ENCODE measurements at regions not wholly inside any gene's neighbourhood (a gene's known extent, or its start where the extent isn't known, plus 50 kb on each side); places are given as distances from the start of the nearest gene placed in this dataset.

- CTCF ChIA-PET, result no interaction called here
- TF ChIP-seq CTCF (IDR thresholded peaks at IDR 0.05; ENCODE audit: insufficient read depth, low read length, missing control alignments), result no peak
- no peak overlapping the region for H3K4me3 ChIP-seq (ENCODE audit: low read depth, low read length)
- DNase-seq (ENCODE audit: low read depth, low spot score), result no peak
- POLR2A ChIA-PET, result no interaction called here
Measured at GRCh38 chr2:4499316-4500030, 796.1 kb downstream of the DCDC2C start.

DNA sequence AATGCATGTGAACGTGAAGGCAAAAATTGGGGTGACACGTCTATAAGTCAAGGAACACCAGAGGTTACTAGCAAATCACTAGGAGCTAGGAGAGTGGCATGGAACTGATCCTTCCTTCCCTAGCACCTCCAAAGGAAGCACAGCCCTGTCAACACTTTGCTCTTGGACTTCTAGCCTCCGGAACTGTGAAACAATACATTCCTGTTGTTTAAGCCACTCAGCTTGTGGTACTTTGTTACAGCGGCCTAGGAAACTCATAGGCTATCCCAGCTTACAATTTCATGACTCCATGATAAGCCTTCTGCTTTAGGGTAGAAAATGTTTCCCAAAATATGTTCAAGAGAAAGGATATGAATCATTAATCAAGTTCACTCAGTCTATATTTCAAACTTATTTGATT lies 798.1 kb downstream of the DCDC2C start:
- ChIA-PET POLR2A (no interaction called here), CTCF (no interaction called here)

GRCh38 chr2:4502230-4502843 lies 799.0 kb downstream of the DCDC2C start:
- POLR2A ChIA-PET, result no interaction called here
- H3K4me3 ChIP-seq (ENCODE audit: low read depth, low read length), result no peak overlapping the region
- DNase-seq (ENCODE audit: low read depth, low spot score), result no peak
- TF ChIP-seq CTCF (IDR thresholded peaks at IDR 0.05; ENCODE audit: insufficient read depth, low read length, missing control alignments), result no peak
- CTCF ChIA-PET, result no interaction called here

More for the DNA sequence above, 798.1 kb downstream of the DCDC2C start:
- DNase-seq (ENCODE audit: low read depth, low spot score), result no peak
- no peak overlapping the region for H3K4me3 ChIP-seq (ENCODE audit: low read depth, low read length)
- TF ChIP-seq CTCF (IDR thresholded peaks at IDR 0.05; ENCODE audit: insufficient read depth, low read length, missing control alignments), result no peak

DNA sequence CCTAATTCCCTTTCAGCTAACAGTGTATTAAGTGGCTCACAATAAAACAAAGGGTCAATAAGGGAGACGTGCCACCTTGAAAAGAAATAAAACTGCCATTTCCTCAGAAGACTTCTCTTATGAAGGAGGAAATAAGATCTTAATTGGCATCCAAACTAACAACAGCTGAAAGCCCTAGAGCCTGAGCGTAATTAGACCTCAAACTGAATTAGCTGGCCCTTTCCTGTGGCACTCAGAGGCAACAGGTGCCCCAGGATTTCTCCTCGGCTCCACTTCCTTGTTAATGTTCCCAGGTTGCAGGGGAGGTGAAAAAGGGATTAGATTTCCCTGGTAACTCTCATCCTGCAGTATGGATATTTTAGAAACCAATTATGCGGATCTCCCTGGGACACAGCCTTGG lies 804.3 kb downstream of the DCDC2C start:
- no peak for DNase-seq (ENCODE audit: low read depth, low spot score)
- no peak for TF ChIP-seq CTCF (IDR thresholded peaks at IDR 0.05; ENCODE audit: insufficient read depth, low read length, missing control alignments)
- ChIA-PET POLR2A (no interaction called here), CTCF (no interaction called here)
- no peak overlapping the region for H3K4me3 ChIP-seq (ENCODE audit: low read depth, low read length)

DNA sequence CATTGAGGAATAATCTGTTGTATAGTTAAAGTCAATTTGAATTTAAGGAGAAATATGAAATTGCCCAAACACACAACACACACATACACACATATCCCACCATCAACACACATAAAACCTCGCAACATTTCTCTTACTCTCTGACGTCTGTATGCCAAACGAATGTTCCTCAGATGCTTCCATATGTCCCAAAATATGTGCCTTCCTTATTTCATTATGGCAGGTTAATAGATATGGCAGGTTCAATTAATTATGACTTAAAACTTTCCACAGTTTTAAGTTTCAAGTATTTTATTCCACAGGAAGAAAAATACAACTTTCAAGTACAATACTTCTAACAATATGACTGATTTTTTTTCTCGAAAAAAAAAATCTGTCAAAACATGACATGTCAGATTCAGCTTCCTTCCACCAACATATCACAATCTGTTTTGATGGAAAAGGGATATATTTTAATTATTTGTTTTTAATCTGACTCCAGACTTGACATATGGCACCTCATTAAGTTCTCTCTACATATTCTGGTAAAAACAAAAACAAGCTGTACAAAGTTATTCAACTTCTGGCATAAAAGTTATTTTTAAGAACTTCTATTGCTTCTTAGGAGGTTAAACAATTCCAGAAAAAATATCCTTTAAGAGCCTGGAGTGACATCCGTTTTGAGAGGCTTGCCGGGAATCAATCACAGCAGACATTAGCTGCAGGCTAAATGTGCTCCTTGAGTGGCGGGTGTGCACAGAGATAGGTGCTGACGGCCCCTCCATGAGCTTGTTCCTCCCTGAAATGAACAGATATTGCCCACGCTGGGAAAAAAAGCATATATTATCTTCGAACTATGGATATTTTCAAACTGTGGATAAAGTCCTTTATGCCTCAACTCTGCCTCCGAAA lies 812.7 kb downstream of the DCDC2C start:
- DNase-seq (ENCODE audit: low read depth, low spot score), result no peak
- no peak for TF ChIP-seq CTCF (IDR thresholded peaks at IDR 0.05; ENCODE audit: insufficient read depth, low read length, missing control alignments)
- POLR2A ChIA-PET, result no interaction called here
- CTCF ChIA-PET, result no interaction called here
- H3K4me3 ChIP-seq (ENCODE audit: low read depth, low read length), result no peak overlapping the region

GRCh38 chr2:4518596-4518995 lies 815.2 kb downstream of the DCDC2C start:
- ChIA-PET POLR2A (no interaction called here), CTCF (no interaction called here)
- no peak overlapping the region for H3K4me3 ChIP-seq (ENCODE audit: low read depth, low read length)
- no peak for DNase-seq (ENCODE audit: low read depth, low spot score)
- TF ChIP-seq CTCF (IDR thresholded peaks at IDR 0.05; ENCODE audit: insufficient read depth, low read length, missing control alignments), result no peak

Data from AG04449 (cell line).